H9 (cell line): ENCODE measurements at regions not wholly inside any gene's neighbourhood (a gene's known extent, or its start where the extent isn't known, plus 50 kb on each side); places are given as distances from the start of the nearest gene placed in this dataset.

Source experiments
- DNase-seq: peaks from one replicate; pipeline ENCODE4 v3.0.0-alpha.2; 2017
- H2AFZ ChIP-seq: one replicate; pipeline ENCODE4 v1.6.1; 2013; ENCODE audit warnings: mild to moderate bottlenecking, low read length, control low read depth, moderate library complexity
- H2AK5ac ChIP-seq: 2 replicates; pipeline ENCODE4 v1.6.1; 2013; ENCODE audit warnings: low read length, control low read depth, mixed read lengths; ENCODE audit not compliant: insufficient read length
- H2BK120ac ChIP-seq: one replicate; pipeline ENCODE4 v1.6.1; 2013; ENCODE audit warnings: low read depth, mild to moderate bottlenecking, low read length, control low read depth, inconsistent platforms; ENCODE audit not compliant: poor library complexity, severe bottlenecking
- H2BK12ac ChIP-seq: 2 replicates; pipeline ENCODE4 v1.6.1; 2013; ENCODE audit warnings: low read length, control low read depth, mixed read lengths, low read depth; ENCODE audit not compliant: insufficient read length
- H2BK15ac ChIP-seq: 2 replicates; pipeline ENCODE4 v1.6.1; 2013; ENCODE audit warnings: low read depth, low read length, control low read depth
- H2BK20ac ChIP-seq: one replicate; pipeline ENCODE4 v1.6.1; 2013; ENCODE audit warnings: low read depth, mild to moderate bottlenecking, low read length, control low read depth, inconsistent platforms; ENCODE audit not compliant: poor library complexity, severe bottlenecking
- H2BK5ac ChIP-seq: 2 replicates; pipeline ENCODE4 v1.6.1; 2013; ENCODE audit warnings: low read length, control low read depth, mixed read lengths; ENCODE audit not compliant: insufficient read length
- H3K14ac ChIP-seq: 2 replicates; pipeline ENCODE4 v1.6.1; 2013; ENCODE audit warnings: low read length, control low read depth; ENCODE audit not compliant: insufficient read depth
- H3K18ac ChIP-seq: 2 replicates; pipeline ENCODE4 v1.6.1; 2013; ENCODE audit warnings: low read depth, mild to moderate bottlenecking, mixed read lengths, low read length, control low read depth; ENCODE audit not compliant: insufficient read length
- H3K23ac ChIP-seq: 2 replicates; pipeline ENCODE4 v1.6.1; 2013; ENCODE audit warnings: low read length, control low read depth, mixed read lengths, low read depth; ENCODE audit not compliant: insufficient read length
- H3K23me2 ChIP-seq: 2 replicates; pipeline ENCODE4 v1.6.1; 2013; ENCODE audit warnings: low read depth, mild to moderate bottlenecking, mixed read lengths, low read length, control low read depth; ENCODE audit not compliant: insufficient read length, poor library complexity, severe bottlenecking
- H3K27ac ChIP-seq: 2 replicates; pipeline ENCODE4 v1.5.1; 2013; ENCODE audit warnings: low read length, control low read depth, mixed read lengths, low read depth; ENCODE audit not compliant: insufficient read length
- H3K27me3 ChIP-seq: 2 replicates; pipeline ENCODE4 v1.6.1; 2013; ENCODE audit warnings: low read length, control low read depth, inconsistent platforms; ENCODE audit not compliant: insufficient read depth
- H3K4ac ChIP-seq: 2 replicates; pipeline ENCODE4 v1.6.1; 2013; ENCODE audit warnings: low read depth, mild to moderate bottlenecking, control low read depth, inconsistent platforms, low read length, moderate library complexity
- H3K4me1 ChIP-seq: 2 replicates; pipeline ENCODE4 v1.6.1; 2013; ENCODE audit warnings: low read length, control low read depth, inconsistent platforms; ENCODE audit not compliant: insufficient read depth
- H3K4me2 ChIP-seq: 2 replicates; pipeline ENCODE4 v1.6.1; 2013; ENCODE audit warnings: low read length, control low read depth, mixed read lengths; ENCODE audit not compliant: insufficient read length, insufficient read depth
- H3K56ac ChIP-seq: 2 replicates; pipeline ENCODE4 v1.6.1; 2013; ENCODE audit warnings: low read depth, mild to moderate bottlenecking, mixed read lengths, low read length, control low read depth; ENCODE audit not compliant: insufficient read length
- H3K79me1 ChIP-seq: 2 replicates; pipeline ENCODE4 v1.6.1; 2013; ENCODE audit warnings: low read depth, mild to moderate bottlenecking, moderate library complexity, low read length, control low read depth, inconsistent platforms; ENCODE audit not compliant: insufficient read depth, poor library complexity, severe bottlenecking
- H3K79me2 ChIP-seq: 2 replicates; pipeline ENCODE4 v1.6.1; 2013; ENCODE audit warnings: low read length, control low read depth, inconsistent platforms; ENCODE audit not compliant: insufficient read depth
- H3K9ac ChIP-seq: 2 replicates; pipeline ENCODE4 v1.6.1; 2013; ENCODE audit warnings: low read length, control low read depth, mixed read lengths; ENCODE audit not compliant: insufficient read length; ENCODE audit errors: extremely low read depth
- H3K9me3 ChIP-seq: one replicate; pipeline ENCODE4 v1.6.1; 2013; ENCODE audit warnings: low read depth, low read length, inconsistent platforms; ENCODE audit not compliant: control insufficient read depth
- H3T11ph ChIP-seq: one replicate; pipeline ENCODE4 v1.6.1; 2013; ENCODE audit warnings: mild to moderate bottlenecking, low read length, control low read depth, inconsistent platforms
- H4K20me1 ChIP-seq: one replicate; pipeline ENCODE4 v1.6.1; 2013; ENCODE audit not compliant: control insufficient read depth, insufficient read length, insufficient read depth
- H4K5ac ChIP-seq: 2 replicates; pipeline ENCODE4 v1.6.1; 2013; ENCODE audit warnings: low read depth, mild to moderate bottlenecking, mixed read lengths, low read length, control low read depth; ENCODE audit not compliant: insufficient read length
- H4K8ac ChIP-seq: replicated peaks from 2 replicates; pipeline ENCODE4 v1.6.1; 2013; ENCODE audit warnings: low read length, control low read depth, mixed read lengths, low read depth; ENCODE audit not compliant: insufficient read length
- H4K91ac ChIP-seq: 2 replicates; pipeline ENCODE4 v1.6.1; 2013; ENCODE audit warnings: low read depth, mild to moderate bottlenecking, moderate library complexity, mixed read lengths, low read length, control low read depth; ENCODE audit not compliant: insufficient read length
- H3K27ac Mint-ChIP-seq, 3 experiments: 2 replicates in 2 of 3; 3 replicates in 1 of 3; pipeline ENCODE4 v1.8.0; 2020 to 2021; ENCODE audit warnings: mixed read lengths in 3 of 3, mild to moderate bottlenecking in 1 of 3, moderate library complexity in 1 of 3
- H3K27me3 Mint-ChIP-seq: 2 replicates; pipeline ENCODE4 v1.8.0; 2021; ENCODE audit warnings: low read depth, mild to moderate bottlenecking, moderate library complexity, mixed read lengths
- H3K36me3 Mint-ChIP-seq, 3 experiments: 2 replicates in 2 of 3; 3 replicates in 1 of 3; pipeline ENCODE4 v1.8.0; 2020 to 2021; ENCODE audit warnings: low read depth in 3 of 3, mixed read lengths in 3 of 3; ENCODE audit not compliant: insufficient read depth in 1 of 3
- H3K4me1 Mint-ChIP-seq, 2 experiments: 2 replicates each; pipeline ENCODE4 v1.8.0; 2020; ENCODE audit warnings: mixed read lengths in 2 of 2
- H3K4me3 Mint-ChIP-seq, 2 experiments: 2 replicates in 1 of 2; 3 replicates in 1 of 2; pipeline ENCODE4 v1.8.0; 2020 to 2021; ENCODE audit warnings: mild to moderate bottlenecking in 2 of 2, mixed read lengths in 2 of 2, moderate library complexity in 1 of 2
- H3K9me3 Mint-ChIP-seq, 2 experiments: 2 replicates in 1 of 2; 3 replicates in 1 of 2; pipeline ENCODE4 v1.8.0; 2020; ENCODE audit warnings: mild to moderate bottlenecking in 2 of 2, mixed read lengths in 2 of 2, moderate library complexity in 1 of 2
- CTCF ChIP-seq: fragments of 200-600 bp; sonication (generic); conservative IDR thresholded peaks from 3 replicates; pipeline ENCODE4 v1.8.0; 2021; ENCODE audit warnings: antibody characterized with exemption, mild to moderate bottlenecking
- WGBS: extraction: QIAGEN DNeasy Blood & Tissue Kit; methylation state at CpG from one replicate; pipeline ENCODE4 v1.1.7; 2013; ENCODE audit warnings: missing lambda C conversion rate, low lambda C conversion rate, mixed read lengths; ENCODE audit not compliant: insufficient read length; ENCODE audit errors: extremely low coverage; 5-methylcytosine and 5-hydroxymethylcytosine counted together

GRCh38 chr3:168289471-168290008 is 193.8 kb upstream of the GOLIM4 start:
- Histone ChIP-seq H2BK120ac (no peak overlapping the region), H4K5ac (no peak overlapping the region), H3K27me3 (no peaks in the 10 kb centered on the region), H3K4me1 (no peaks in the 10 kb centered on the region), H2AK5ac (no peak overlapping the region), H3K79me1 (no peaks in the 10 kb centered on the region), H3T11ph (no peak overlapping the region), H4K91ac (no peak overlapping the region), H3K9me3 (no peaks in the 10 kb centered on the region), H2BK5ac (no peak overlapping the region), H2BK20ac (no peak overlapping the region), H2BK12ac (no peak overlapping the region), H3K56ac (no peak overlapping the region), H3K79me2 (no peaks in the 10 kb centered on the region), H3K23ac (no peak overlapping the region), H3K23me2 (no peaks in the 10 kb centered on the region), H2AFZ (no peak overlapping the region), H4K20me1 (no peaks in the 10 kb centered on the region), H3K18ac (no peak overlapping the region), H3K4ac (no peak overlapping the region), H4K8ac (no peak overlapping the region), H3K27ac (no peak overlapping the region), H3K14ac (no peak overlapping the region), H2BK15ac (no peak overlapping the region), H3K4me2 (no peak overlapping the region), H3K9ac (no peak overlapping the region)
- H3K27me3 Mint-ChIP-seq, result no peaks in the 10 kb centered on the region
- peaks cover 0 to 7% of the 10 kb centered on the region in 2 experiments; a peak in 2 of 4 replicates for H3K4me1 Mint-ChIP-seq
- H3K36me3 Mint-ChIP-seq, result no peaks in the 10 kb centered on the region
- WGBS, result no CpG with 5 or more reads among the region's 4 CpGs
- DNase-seq, result no peak
- no peak for TF ChIP-seq CTCF
- H3K27ac Mint-ChIP-seq, result no peak overlapping the region
- H3K9me3 Mint-ChIP-seq, result no peaks in the 10 kb centered on the region
- no peak overlapping the region for H3K4me3 Mint-ChIP-seq
